ENCODE measurements at regions not wholly inside any gene's neighbourhood (a gene's known extent, or its start where the extent isn't known, plus 50 kb on each side); places are given as distances from the start of the nearest gene placed in this dataset.
"Not testable (repeated sequence)": the region's sequence is repeated elsewhere in the genome, so short reads cannot be mapped to it uniquely, and the experiment has no call there.

DNA sequence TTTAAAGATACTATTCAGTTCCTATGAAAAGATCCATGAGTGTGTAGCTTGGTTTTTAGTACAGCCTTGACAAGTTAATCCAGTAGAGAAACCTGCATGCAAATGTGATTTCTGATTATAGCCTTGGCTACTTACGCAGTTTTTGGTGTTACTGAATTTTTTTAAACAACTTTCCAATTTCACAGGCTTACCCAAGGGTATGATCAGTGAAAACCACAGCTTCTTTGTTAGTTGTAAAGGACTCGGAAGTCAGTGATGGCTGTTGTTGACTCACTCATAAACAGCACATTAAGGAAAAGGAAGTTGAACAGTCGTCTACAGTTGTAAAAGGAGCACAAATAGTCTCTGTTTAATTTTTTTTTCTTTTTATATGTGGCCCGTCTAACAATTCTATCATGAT lies 924.6 kb upstream of the ADAMTS5 start:
- H3K4me3 Mint-ChIP-seq; H3K27me3 ChIP-seq (ENCODE audit: control insufficient read depth, insufficient read depth, low read length, poor library complexity, severe bottlenecking); H3K27ac Mint-ChIP-seq; DNase-seq; H3K9me3 ChIP-seq (ENCODE audit: control insufficient read depth, low read length); H3K36me3 Mint-ChIP-seq (ENCODE audit: low read depth); H3K27me3 Mint-ChIP-seq (ENCODE audit: insufficient read depth); H3K27ac ChIP-seq (ENCODE audit: low read depth, low read length); H3K9ac ChIP-seq (ENCODE audit: extremely low read depth, low read length, poor library complexity, severe bottlenecking); H3K36me3 ChIP-seq (ENCODE audit: control insufficient read depth, insufficient read depth, low read length); H3K4me1 Mint-ChIP-seq; H3K9me3 Mint-ChIP-seq; H3K4me3 ChIP-seq (ENCODE audit: low read length); H3K4me1 ChIP-seq (ENCODE audit: control insufficient read depth, insufficient read depth, low read length): not testable (repeated sequence)
- 90 to 100% methylated on average over 1 to 2 of the region's 4 CpGs for WGBS, 2 experiments (ENCODE audit: insufficient coverage in 1 of 2, insufficient read length in 1 of 2)

DNA sequence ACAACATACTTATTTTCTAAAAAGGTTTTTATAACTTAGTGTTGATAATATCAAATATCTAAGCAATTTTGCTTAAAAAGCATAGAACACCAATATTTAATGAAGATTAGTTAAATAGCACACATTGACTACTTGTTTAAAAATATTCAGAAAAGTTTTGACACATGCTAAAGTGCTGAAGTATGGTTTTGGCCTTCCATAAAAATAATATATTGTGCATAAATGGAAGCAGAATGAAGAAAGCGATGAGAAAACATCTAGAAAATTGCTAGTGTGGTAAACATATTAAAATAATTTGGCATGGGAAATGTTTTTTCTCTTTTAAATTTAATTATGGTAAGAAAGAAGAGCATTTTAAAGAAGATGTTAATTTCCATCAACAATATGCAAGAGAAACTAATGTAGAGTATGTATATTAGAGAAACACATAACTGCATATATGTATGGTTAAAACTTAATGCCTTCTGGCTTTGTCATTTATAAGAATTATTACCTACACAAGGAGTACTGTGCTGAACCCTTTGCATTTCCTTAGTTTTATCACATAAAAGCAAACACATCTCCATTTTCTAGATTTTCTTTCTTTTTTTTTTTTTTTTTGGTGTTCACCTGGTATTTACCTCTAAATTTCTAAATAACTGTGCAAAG lies 921.0 kb upstream of the ADAMTS5 start:
- not testable (repeated sequence) for H3K9ac ChIP-seq (ENCODE audit: extremely low read depth, low read length, poor library complexity, severe bottlenecking); H3K4me1 ChIP-seq (ENCODE audit: control insufficient read depth, insufficient read depth, low read length); H3K27me3 Mint-ChIP-seq (ENCODE audit: insufficient read depth); H3K4me3 ChIP-seq (ENCODE audit: low read length); H3K27me3 ChIP-seq (ENCODE audit: control insufficient read depth, insufficient read depth, low read length, poor library complexity, severe bottlenecking); H3K9me3 Mint-ChIP-seq; DNase-seq; H3K27ac ChIP-seq (ENCODE audit: low read depth, low read length); H3K36me3 Mint-ChIP-seq (ENCODE audit: low read depth); H3K27ac Mint-ChIP-seq; H3K4me1 Mint-ChIP-seq; H3K4me3 Mint-ChIP-seq; H3K9me3 ChIP-seq (ENCODE audit: control insufficient read depth, low read length); H3K36me3 ChIP-seq (ENCODE audit: control insufficient read depth, insufficient read depth, low read length)
- WGBS, 2 experiments (ENCODE audit: insufficient coverage in 1 of 2, insufficient read length in 1 of 2), result 86% methylated on average over 1 of the region's 1 CpG; no CpG with 5 or more reads in 1 of the 2 experiments

DNA sequence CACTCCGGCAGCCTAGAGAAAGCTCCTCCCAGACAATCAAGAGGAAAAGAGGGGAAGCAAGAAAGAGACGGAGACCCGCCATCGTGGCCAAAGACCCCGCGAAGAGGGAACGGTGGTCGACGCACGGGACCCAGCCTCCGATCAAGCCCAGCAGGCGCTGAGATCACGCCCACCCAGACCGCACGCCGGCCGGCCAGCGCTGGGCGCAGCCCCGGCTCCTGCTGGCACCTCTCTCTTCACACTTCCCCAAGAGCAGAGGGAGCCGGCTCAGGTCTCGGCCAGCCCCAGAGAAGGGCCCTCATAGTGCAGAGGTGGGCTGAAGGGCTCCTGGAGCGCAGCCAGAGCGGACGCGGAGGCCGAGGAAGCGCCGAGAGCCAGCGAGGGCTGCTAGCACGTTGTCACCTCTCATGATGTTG lies 918.4 kb upstream of the ADAMTS5 start:
- Histone ChIP-seq H3K27me3 (ENCODE audit: control insufficient read depth, insufficient read depth, low read length, poor library complexity, severe bottlenecking) (no peaks in the 10 kb centered on the region), H3K36me3 (ENCODE audit: control insufficient read depth, insufficient read depth, low read length) (no peaks in the 10 kb centered on the region), H3K9ac (ENCODE audit: extremely low read depth, low read length, poor library complexity, severe bottlenecking) (no peak overlapping the region), H3K27ac (ENCODE audit: low read depth, low read length) (no peak overlapping the region), H3K4me1 (ENCODE audit: control insufficient read depth, insufficient read depth, low read length) (no peaks in the 10 kb centered on the region), H3K9me3 (ENCODE audit: control insufficient read depth, low read length) (no peaks in the 10 kb centered on the region), H3K4me3 (ENCODE audit: low read length) (no peak overlapping the region)
- WGBS, 2 experiments (ENCODE audit: insufficient coverage in 1 of 2, insufficient read length in 1 of 2), result 95 to 96% methylated on average over 19 to 31 of the region's 31 CpGs
- TF ChIP-seq, protein P1, sequence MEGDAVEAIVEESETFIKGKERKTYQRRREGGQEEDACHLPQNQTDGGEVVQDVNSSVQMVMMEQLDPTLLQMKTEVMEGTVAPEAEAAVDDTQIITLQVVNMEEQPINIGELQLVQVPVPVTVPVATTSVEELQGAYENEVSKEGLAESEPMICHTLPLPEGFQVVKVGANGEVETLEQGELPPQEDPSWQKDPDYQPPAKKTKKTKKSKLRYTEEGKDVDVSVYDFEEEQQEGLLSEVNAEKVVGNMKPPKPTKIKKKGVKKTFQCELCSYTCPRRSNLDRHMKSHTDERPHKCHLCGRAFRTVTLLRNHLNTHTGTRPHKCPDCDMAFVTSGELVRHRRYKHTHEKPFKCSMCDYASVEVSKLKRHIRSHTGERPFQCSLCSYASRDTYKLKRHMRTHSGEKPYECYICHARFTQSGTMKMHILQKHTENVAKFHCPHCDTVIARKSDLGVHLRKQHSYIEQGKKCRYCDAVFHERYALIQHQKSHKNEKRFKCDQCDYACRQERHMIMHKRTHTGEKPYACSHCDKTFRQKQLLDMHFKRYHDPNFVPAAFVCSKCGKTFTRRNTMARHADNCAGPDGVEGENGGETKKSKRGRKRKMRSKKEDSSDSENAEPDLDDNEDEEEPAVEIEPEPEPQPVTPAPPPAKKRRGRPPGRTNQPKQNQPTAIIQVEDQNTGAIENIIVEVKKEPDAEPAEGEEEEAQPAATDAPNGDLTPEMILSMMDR (conservative IDR thresholded peaks at IDR 0.05), result no peak
- Mint-ChIP-seq H3K36me3 (ENCODE audit: low read depth) (peaks cover 5% of the 10 kb centered on the region), H3K9me3 (peaks cover 6% of the 10 kb centered on the region), H3K4me1 (no peaks in the 10 kb centered on the region), H3K27ac (no peak overlapping the region), H3K4me3 (no peak overlapping the region), H3K27me3 (ENCODE audit: insufficient read depth) (no peaks in the 10 kb centered on the region)
- DNase-seq, result no peak

DNA sequence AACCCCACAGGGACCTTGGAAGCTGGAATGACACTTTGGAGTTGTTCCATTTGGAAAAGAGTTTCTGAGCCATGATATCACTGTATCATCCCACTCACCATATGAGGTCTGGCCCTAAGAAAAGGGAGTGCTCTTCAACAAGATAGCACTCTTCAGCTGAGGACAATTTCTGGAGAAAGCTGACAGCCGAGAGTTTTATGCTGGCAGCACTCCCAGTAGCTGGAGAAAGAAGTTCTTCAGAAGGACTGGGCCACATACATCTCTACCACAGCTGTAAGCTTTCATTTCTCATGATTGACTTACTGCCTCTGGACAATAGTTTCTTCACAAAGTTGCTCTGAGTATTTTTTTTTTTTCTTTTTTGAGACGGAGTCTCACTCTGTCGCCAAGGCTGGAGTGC lies 914.4 kb upstream of the ADAMTS5 start:
- not testable (repeated sequence) for H3K4me3 Mint-ChIP-seq; H3K27me3 Mint-ChIP-seq (ENCODE audit: insufficient read depth); H3K36me3 Mint-ChIP-seq (ENCODE audit: low read depth); H3K4me3 ChIP-seq (ENCODE audit: low read length); H3K27ac ChIP-seq (ENCODE audit: low read depth, low read length); H3K9ac ChIP-seq (ENCODE audit: extremely low read depth, low read length, poor library complexity, severe bottlenecking); DNase-seq; H3K27ac Mint-ChIP-seq; H3K4me1 Mint-ChIP-seq; H3K27me3 ChIP-seq (ENCODE audit: control insufficient read depth, insufficient read depth, low read length, poor library complexity, severe bottlenecking); H3K4me1 ChIP-seq (ENCODE audit: control insufficient read depth, insufficient read depth, low read length); H3K9me3 ChIP-seq (ENCODE audit: control insufficient read depth, low read length); H3K9me3 Mint-ChIP-seq; H3K36me3 ChIP-seq (ENCODE audit: control insufficient read depth, insufficient read depth, low read length)
- 92 to 100% methylated on average over 1 to 3 of the region's 3 CpGs for WGBS, 2 experiments (ENCODE audit: insufficient coverage in 1 of 2, insufficient read length in 1 of 2)

DNA sequence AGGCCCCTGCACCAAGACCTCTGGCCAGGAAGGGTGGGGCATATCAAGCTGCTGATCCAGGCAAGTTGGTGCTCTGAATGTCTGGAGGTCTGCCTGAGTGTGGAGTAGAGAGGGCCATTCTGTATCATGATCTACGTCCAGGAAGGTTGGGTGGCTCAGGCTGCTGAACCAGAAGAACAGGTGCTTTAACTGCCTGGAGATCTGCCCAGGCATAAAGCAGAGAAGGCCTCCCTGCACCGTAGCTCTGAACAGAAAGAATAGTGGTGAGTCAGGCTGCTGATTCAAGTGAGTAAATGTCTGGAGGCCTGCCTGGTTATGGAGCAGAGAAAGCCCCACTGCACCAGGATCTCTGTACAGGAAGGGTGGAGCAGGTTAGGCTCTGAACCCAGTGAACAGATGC lies 905.5 kb upstream of the ADAMTS5 start:
- not testable (repeated sequence) for H3K27me3 Mint-ChIP-seq (ENCODE audit: insufficient read depth); H3K27me3 ChIP-seq (ENCODE audit: control insufficient read depth, insufficient read depth, low read length, poor library complexity, severe bottlenecking); H3K9me3 ChIP-seq (ENCODE audit: control insufficient read depth, low read length); H3K27ac ChIP-seq (ENCODE audit: low read depth, low read length); H3K4me1 ChIP-seq (ENCODE audit: control insufficient read depth, insufficient read depth, low read length); H3K4me3 ChIP-seq (ENCODE audit: low read length); H3K36me3 ChIP-seq (ENCODE audit: control insufficient read depth, insufficient read depth, low read length); H3K4me1 Mint-ChIP-seq; H3K36me3 Mint-ChIP-seq (ENCODE audit: low read depth); H3K9ac ChIP-seq (ENCODE audit: extremely low read depth, low read length, poor library complexity, severe bottlenecking); DNase-seq; H3K4me3 Mint-ChIP-seq; H3K27ac Mint-ChIP-seq
- WGBS, 2 experiments (ENCODE audit: insufficient coverage in 1 of 2, insufficient read length in 1 of 2), result 85% methylated on average over 2 of the region's 2 CpGs; no CpG with 5 or more reads in 1 of the 2 experiments
- H3K9me3 Mint-ChIP-seq, result peaks cover 40% of the 10 kb centered on the region

DNA sequence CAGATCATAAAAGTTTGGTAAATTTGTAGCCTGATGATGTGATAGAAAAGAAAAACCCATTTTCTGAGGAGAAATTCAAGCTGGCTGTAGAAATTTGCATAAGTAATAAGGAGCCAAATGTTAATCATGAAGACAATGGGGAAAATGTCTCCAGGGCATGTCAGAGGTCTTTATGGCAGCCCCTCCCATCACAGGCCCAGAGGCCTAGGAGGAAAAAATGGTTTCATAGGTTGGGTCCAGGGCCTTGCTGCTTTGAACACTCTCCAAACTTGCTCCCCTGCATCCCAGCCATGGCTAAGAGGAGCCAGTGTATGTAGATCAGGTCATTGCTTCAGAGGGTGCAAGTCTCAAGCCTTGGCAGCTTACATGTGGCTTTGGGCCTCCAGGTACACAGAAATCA lies 903.9 kb upstream of the ADAMTS5 start:
- H3K27me3 ChIP-seq (ENCODE audit: control insufficient read depth, insufficient read depth, low read length, poor library complexity, severe bottlenecking), result not testable (repeated sequence)

More for the DNA sequence above, 903.9 kb upstream of the ADAMTS5 start:
- not testable (repeated sequence) for H3K36me3 Mint-ChIP-seq (ENCODE audit: low read depth); H3K9me3 ChIP-seq (ENCODE audit: control insufficient read depth, low read length); H3K27ac Mint-ChIP-seq; DNase-seq; H3K27ac ChIP-seq (ENCODE audit: low read depth, low read length); H3K4me3 Mint-ChIP-seq; H3K4me1 Mint-ChIP-seq; H3K36me3 ChIP-seq (ENCODE audit: control insufficient read depth, insufficient read depth, low read length); H3K27me3 Mint-ChIP-seq (ENCODE audit: insufficient read depth); H3K4me1 ChIP-seq (ENCODE audit: control insufficient read depth, insufficient read depth, low read length); H3K9ac ChIP-seq (ENCODE audit: extremely low read depth, low read length, poor library complexity, severe bottlenecking); H3K4me3 ChIP-seq (ENCODE audit: low read length)
- peaks cover 40% of the 10 kb centered on the region for H3K9me3 Mint-ChIP-seq

Data from endodermal cell (in vitro differentiated cells).